HG03196 (cell line): ENCODE measurements at regions not wholly inside any gene's neighbourhood (a gene's known extent, or its start where the extent isn't known, plus 50 kb on each side); places are given as distances from the start of the nearest gene placed in this dataset.
"Not testable (repeated sequence)": the region's sequence is repeated elsewhere in the genome, so short reads cannot be mapped to it uniquely, and the experiment has no call there.

ENCODE experiments used
- ATAC-seq: cut with Tn5 transposase; IDR thresholded peaks from one replicate; pipeline ENCODE4 v1.9.1; 2021; ENCODE audit not compliant: unreplicated experiment

DNA sequence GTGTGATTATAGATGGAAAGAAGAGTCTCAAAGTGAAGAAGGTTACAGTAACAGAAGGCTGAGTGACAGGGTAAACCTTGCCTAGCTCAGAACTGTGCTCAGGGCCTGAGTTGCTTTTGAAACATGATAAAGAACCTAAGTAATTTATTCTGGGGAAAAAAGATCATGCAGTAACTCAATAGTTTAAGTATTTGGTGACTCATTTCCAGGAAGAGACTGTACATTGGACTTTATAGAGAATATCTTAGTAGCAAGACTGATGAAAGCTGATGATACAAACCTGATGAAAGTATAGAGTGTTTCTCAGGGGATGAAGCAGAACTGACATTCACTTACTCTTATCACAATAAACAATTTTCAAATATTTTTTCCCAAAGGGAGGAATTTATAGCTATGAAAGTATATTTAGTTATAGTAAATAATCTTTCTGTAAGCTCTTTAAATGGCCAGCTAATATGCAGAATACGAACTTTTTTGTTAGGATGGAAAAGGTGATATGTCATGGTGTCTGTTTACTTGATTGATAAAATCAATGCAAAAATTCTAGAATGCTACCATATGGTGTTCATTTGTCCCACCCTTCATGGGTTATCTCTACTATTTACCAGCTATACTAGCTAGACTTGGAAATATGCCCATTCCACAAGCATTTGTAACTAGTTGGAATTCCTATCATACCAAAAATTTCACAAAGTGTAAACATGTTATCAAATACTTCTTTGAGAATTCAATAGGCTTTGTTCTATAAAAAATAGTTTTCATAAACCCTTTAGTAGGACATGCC is 1265.5 kb upstream of the ACVR2A start:
- no peak for ATAC-seq

DNA sequence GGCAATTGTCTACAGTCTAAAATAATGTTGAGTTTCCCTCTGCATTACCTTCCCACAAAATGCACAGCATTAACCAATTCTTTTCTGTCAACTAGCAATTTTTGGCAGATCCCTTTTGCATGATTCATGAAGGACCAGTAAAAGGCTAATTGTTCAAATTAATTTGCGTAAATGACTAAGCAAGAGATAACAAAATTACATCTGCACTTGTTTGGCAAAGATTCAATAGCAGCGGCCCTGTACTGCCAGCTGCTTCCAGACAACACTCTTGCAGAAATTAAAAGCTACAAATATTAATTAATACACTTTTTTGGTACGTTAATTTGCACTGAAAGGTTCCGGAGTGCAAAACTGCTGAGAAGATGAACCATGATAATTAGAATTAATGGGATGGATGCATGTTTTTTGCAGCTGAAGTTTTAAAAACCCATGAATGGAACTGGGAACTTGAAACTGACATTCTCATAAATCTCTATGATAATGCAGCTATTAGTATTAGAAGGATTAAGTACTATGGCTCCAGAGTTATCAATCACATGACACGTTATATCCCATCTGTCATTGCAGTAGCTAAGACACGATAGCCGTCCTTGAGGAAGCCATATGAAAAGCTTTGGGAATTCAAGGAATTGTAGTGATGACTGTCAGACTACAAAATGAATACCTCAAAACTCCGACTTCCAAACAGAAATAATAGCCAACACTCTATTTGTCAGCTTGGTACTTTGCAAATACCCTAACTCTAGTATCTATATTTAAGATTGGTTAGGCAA is 1268.3 kb upstream of the ACVR2A start:
- no peak for ATAC-seq

DNA sequence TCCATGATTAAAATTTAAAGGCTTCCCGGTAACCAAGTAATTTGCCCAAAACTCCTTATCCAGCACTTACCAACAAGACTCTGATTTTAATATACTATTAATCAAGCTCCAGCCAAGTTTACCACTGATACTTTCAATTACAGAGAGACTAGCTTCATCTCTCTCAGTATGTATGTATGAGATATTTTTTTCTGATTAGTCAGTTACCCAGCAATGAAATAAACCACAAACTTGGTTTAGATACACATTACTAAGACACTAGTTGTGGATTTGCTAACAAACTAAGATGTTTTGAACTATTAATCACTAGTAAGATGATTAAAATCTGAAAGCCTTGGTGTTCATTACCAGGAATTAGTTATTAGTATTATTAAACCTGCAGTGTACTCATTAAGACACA is 1272.2 kb upstream of the ACVR2A start:
- no peak for ATAC-seq

DNA sequence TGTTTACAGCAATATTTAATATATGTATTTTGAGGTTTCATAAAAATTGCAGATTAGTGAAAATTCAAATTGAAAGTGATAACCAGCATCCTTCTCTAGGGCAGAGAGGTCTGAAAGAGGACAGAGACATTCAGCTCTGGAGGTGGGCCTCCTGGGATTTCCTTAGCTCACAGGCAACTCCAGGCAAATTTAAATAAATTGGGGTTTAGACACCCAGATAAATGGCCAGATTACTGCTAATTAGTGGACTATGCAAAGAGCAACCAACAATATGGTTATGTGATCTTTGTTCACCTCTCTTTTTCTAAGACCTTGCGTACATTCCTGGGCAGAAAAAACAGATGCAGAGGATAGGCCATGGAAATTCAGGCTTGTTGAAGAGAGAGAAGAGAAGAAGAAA is 1282.8 kb upstream of the ACVR2A start:
- no peak for ATAC-seq

DNA sequence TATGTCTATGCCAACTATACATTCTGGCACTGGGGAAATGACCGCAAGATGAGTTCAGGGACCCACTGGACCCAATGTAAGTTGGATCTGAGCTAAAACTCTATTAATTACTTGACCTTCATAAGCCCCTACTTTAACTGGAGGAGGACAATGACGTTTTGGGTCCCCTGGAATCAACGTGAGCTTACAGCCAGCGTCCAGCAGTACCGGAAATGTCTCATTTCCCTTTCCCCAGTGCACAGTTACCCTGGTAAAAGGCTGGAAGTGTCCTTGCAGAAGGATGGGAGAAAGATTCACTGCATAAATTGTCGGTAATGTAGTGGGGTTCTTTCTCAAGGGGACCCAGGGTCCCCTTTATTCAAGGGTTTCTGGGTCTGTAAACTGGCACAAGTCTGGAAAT is 1297.6 kb upstream of the ACVR2A start:
- no peak for ATAC-seq

DNA sequence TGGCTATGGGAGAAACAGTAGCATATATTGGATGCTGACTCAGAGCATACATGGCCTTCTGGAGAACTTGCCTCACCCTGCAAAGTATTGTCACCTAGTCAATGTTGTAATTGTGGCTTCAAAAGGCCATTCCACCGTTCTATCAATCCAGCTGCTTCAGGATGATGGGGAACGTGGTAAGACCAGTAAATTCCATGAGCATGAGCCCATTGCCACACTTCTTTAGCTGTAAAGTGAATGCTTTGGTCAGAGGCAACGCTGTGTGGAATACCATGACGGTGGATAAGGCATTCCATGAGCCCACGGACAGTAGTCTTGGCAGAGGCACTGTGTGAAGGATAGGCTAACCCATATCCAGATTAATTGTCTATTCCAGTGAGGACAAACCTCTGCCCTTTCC is 1300.1 kb upstream of the ACVR2A start:
- ATAC-seq: no peak

DNA sequence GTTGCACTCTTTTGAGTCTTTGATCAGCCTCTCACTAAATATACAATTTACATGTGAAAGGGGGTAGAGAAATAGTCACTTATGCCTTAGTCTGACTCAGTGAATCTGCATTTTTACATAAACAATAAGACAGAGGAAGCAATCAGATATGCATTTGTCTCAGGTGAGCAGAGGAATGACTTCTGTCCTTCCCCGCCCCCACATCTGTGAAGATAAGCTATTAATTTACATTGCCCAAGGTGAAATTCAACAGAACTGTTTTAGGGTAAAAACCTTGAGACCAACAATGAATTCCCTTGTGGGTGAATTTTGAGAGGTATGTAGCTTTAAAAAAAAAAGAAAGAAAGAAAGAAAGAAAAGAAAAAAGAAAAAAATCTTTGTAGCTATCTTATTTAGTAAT is 1302.9 kb upstream of the ACVR2A start:
- ATAC-seq: no peak

DNA sequence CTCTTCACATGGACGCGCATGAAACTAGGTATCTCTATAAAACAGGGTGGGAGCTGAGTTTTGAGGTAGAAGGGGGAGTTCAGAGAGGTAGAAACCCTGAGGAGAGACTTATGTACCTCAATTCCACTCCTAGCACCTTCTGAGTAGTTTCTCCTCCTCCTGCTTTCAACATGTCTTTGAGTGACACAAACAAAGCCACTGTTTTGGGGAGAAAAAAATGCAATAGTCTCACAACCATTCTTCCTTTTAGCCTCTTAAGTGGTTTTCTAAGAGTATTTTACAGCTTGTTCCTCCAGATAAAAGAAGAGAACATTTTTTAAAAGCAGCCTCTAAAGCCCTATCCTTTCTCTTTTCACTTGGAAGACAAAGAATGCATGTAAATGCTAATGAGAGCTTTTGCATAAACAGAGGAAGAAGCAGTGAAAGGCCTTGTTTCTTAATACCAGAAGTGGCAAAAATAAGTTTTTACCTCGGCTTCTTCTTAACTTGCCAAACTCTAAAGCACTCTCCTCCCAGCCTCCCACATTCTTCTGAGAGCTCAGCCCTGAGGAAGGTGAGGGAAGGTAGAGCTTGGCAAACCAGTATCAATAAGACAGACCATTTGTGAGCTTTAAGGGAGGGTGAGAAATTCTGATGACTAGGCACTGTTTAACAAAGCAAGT is 1304.4 kb upstream of the ACVR2A start:
- ATAC-seq: no peak

DNA sequence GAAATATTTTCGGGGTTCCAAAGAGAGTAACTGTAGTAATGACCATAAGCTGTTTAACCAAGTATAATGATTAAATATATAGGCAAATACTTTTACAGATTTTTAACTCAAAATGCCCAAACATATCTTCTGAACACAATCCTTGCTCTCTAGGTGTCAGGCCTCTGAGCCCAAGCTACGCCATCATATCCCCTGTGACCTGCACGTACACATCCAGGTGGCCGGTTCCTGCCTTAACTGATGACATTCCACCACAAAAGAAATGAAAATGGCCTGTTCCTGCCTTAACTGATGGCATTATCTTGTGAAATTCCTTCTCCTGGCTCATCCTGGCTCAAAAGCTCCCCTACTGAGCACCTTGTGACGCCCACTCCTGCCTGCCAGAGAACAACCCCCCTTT is 1305.1 kb upstream of the ACVR2A start:
- not testable (repeated sequence) for ATAC-seq

DNA sequence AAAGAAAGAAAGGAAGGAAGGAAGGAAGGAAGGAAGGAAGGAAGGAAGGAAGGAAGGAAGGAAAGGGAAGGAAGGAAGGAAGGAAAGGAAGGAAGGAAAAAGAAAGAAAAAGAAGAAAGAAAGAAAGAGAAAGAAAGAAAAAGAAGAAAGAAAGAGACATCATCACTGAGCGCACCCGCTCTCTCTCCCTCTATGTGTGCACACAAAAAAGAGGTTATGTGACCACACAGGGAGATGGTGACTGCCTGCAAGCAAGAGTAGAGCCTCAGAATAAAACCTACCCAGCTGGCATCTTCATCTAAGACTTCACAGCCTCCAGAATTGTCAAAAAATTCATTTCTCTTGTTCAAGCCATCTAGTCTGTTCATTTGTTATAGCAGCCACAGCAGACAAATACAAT is 1307.4 kb upstream of the ACVR2A start:
- ATAC-seq: no peak

DNA sequence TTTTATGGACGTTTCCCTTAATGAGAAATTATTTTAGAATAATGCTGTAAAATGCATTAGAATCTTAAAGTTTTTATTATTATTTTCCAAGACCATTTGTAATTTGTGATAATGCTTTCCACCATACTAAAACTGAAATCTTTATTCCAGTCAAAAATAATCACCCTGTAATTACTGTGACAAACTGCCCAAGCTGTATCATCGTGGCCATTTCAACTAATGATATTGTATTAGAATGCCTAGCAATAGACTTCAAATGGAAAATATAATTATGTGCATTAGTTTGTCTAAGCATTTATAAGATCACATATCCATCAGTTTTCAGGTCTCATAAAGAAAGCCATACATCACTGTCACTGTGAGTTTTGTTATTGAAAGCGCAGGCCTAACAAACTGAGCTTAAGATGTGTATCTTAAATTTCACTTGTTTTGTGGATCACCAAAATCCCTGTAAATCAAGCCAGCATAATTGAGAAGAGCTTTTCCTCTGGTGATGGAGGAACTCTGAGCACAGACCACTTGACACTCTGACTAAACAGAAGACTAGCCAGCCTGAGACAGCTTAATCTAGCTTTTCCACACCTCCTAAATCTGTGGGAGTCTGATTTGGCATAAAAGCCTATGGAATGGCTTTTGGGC is 1312.2 kb upstream of the ACVR2A start:
- ATAC-seq: no peak

DNA sequence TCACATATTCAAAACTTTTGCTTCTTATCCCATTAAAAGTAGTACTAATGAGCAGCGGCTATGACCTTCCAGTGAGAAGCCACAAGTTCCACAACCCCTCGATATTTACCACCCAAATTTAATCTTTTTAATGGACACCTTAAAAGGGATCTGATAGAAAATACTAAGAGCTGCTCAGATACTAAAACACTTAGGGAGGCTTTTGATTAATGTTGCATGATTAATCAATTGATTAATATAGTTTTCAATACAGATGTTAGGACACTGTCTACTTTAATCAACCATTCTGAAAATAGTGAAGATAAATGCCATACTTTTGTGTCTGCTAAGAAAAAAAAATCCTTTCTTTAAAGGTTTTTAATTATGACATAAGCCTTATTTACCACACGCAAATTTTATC is 1312.8 kb upstream of the ACVR2A start:
- no peak for ATAC-seq

DNA sequence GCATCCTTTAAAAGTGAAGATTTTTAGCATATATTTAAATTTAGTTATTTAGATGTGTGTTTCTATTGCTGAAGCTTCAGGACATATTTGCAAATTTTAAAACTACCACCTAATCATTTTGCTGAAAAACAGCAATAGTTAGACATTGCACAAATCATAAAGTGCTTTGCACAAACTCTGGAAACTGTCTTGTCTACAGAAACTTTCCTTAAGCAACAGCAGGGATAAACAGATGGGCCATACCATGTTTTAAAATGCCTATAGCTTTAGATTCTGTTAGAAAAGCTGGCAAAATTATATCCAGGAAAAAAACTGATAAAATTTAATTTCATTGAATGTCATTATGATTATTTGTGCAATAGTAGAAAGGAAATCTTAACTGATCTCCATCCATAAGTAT is 1313.9 kb upstream of the ACVR2A start:
- ATAC-seq: no peak

DNA sequence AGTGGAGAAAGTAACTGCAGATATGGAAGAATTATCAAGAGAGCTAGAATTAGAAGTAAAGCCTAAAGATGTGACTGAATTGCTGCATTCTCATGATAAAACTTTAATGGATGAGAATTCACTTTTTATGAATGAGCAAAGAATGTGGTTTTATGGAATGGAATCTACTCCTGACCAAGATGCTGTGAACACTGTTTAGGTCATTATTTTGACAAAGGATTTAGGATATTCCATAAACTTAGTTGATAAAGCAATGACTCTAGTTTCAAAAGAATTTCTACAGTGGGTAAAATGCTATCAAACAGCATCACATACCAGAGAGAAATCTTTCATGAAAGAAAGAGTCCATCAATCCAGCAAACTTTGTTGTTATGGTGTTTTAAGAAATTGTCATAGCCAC is 1317.7 kb upstream of the ACVR2A start:
- no peak for ATAC-seq

DNA sequence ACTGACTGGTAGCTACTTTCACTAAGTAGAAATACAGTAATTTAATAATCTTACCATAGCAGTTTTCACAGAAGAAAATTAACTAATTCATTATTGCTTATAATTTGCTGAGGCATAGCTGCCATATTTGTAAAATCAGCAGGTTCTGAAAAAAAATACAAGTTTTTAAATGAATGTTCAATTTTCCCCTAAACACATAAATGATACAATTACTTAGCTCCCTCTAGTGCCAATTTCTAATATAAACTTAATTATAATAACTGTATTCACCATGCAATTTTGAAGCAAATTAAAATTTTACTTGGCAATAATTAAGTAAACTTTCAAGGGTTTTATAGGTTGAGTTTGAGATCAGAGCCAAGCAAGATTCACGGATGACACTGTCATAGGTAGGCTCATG is 1321.6 kb upstream of the ACVR2A start:
- no peak for ATAC-seq

DNA sequence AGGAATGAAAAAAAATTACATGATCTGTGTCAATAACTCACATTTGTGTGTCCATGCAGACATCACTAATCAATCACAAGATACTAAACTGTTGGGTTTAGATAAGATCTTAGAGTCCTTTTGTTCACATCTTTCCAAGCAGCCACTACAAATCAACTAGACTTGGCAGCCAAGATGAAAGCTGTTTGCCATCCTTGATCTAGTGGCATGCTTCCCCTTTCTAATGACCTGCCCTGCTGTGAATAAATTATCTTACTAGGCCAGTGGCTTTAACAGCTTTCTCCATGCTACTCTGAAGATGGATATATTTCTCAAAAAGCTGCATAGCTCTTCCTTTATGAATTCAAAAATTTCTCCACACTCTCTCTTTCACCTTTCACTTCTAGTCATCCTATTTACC is 1338.0 kb upstream of the ACVR2A start:
- ATAC-seq: no peak

DNA sequence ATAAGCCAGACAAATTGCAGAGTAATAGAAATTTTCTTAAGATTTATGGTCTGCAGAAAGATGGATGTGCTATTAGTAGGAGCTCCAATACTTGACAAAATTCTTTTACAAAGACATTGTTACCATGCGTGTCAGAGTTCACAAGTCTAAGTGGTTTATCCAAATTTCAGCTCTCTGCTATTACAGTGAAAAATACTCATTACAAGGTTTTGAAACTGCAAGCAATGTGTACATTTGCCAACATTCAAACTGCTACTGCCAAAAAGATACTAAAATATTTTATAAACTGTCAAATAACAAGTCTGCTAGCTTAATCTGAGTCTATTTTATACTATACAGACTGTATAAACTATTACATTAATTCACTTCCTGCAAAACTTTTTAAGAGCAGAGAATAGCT is 1341.5 kb upstream of the ACVR2A start:
- no peak for ATAC-seq

DNA sequence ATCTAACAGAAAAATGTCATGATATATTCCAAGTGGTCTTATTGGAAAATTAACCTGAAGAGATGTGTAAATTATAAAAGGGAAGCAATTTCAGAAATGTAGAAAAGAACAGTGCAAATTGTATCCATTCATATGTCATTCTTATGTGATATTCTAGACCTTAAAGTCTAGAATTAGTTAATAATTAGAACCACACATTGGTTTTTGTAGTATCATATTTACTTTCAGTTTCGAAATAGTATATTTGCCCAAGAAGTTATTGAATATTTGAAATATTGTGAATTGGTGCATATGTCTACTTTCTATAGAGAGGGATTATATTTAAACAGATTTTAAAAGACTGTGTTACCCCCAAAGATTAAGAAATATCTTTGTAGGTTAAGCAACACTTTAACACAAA is 1348.6 kb upstream of the ACVR2A start:
- ATAC-seq: no peak

DNA sequence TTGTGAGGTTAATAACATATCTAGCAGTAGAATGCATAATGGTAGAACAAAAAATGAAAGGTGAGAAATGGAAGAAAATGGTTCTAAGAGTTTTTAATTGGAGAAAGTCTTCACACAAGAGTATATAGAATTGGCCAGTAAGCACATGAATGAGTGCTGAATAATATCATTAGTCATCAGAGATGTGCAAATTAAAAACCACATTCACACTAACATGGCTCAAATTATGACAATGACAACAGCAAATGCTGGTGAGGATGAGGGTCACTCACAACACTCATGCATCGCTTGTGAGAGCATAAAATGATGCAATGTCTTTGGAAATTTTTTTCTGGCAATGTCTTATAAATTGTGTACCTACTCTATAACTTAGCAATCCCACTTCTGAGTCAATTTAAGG is 1355.4 kb upstream of the ACVR2A start:
- no peak for ATAC-seq

DNA sequence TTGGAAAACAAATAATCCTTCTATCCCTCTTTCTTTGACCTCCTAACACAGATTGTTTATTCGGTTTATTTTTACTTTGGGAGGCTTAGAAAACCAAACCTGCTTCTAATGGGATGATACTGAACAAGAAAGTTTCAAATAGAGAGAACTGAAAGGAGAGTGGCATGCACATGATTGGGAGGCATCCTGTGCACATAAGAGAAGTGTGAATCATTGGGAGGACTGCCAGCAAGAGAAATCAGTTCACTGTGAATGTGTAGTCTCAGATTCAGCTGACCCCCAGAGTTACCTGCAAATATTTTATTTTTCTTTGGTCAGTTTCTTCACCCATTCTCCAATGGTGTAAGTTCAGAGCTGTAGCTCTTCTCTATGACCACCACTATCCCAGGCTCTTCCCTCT is 1363.2 kb upstream of the ACVR2A start:
- no peak for ATAC-seq

DNA sequence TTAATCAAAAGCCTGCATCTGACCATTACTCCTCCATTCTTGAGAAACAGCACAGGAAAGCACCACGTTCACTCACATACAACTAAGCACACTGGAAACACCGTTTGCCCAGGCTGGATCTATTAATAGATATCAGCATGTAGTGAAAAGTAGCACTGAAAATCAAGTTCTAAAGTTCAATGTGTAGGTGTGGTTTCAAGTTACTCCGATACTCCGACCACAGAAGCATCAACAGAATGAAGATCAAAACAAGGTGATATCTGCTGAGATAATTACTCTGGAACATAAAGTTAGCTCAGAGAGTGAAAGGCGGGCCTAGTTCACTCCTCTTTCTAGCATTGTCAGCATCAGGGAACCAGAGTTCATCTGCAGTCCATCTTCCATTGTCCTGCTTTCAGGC is 1367.4 kb upstream of the ACVR2A start:
- no peak for ATAC-seq

DNA sequence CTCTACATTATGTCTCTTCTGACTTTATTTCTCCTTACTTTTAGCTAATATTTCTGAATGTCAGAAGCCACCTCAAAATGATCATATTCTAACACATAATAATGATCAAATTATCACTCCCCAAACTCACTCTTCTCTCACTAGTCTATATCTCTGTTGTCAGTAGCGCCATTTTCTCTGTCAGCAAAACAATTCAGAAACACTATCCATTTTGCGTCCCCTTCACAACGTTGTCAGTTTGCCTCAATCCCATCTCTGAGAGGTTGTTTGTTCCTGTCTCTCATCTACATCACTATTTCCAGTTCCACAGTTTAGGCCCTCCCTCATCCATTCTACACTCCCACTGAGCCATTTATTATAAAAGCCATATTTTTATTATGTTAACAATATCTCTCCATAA is 1376.3 kb upstream of the ACVR2A start:
- ATAC-seq: no peak
